CD4-positive, CD25-positive, alpha-beta regulatory T cell (primary cell): ENCODE measurements at regions not wholly inside any gene's neighbourhood (a gene's known extent, or its start where the extent isn't known, plus 50 kb on each side); places are given as distances from the start of the nearest gene placed in this dataset.

ENCODE experiments used
- ATAC-seq, 2 donors: fragments of 150-1000 bp; cut with Tn5 transposase; one replicate each; pipeline ENCODE4 v1.10.0; 2021; ENCODE audit warnings: low read depth in 2 of 2, moderate number of reproducible peaks in 2 of 2, moderate library complexity in 1 of 2
- DNase-seq, 3 donors: peaks; one replicate each; pipeline versions ENCODE4 v3.0.0 to v3.0.0-alpha.2; 2012 to 2022; ENCODE audit warnings: mixed read lengths in 1 of 3
- H3K27ac ChIP-seq: one replicate; pipeline ENCODE4 v1.7.0; 2013; ENCODE audit warnings: mild to moderate bottlenecking, low read length; ENCODE audit not compliant: insufficient read depth, poor library complexity, severe bottlenecking
- H3K27me3 ChIP-seq: one replicate; pipeline ENCODE4 v1.7.0; 2013; ENCODE audit warnings: low read length; ENCODE audit not compliant: control insufficient read depth, insufficient read depth
- H3K36me3 ChIP-seq: one replicate; pipeline ENCODE4 v1.7.0; 2013; ENCODE audit warnings: mild to moderate bottlenecking, low read length, moderate library complexity; ENCODE audit not compliant: control insufficient read depth, insufficient read depth
- H3K4me1 ChIP-seq: 2 replicates; pipeline ENCODE4 v1.7.0; 2013; ENCODE audit warnings: mild to moderate bottlenecking, low read length; ENCODE audit not compliant: insufficient read depth, control insufficient read depth, poor library complexity, severe bottlenecking
- H3K4me3 ChIP-seq: one replicate; pipeline ENCODE4 v1.7.0; 2013; ENCODE audit warnings: low read depth, mild to moderate bottlenecking, low read length, moderate library complexity
- H3K9me3 ChIP-seq, 2 experiments: 1 replicate in 1 of 2; 2 replicates in 1 of 2; pipeline ENCODE4 v1.7.0; 2013; ENCODE audit warnings: low read length in 2 of 2, mild to moderate bottlenecking in 1 of 2, moderate library complexity in 1 of 2; ENCODE audit not compliant: control insufficient read depth in 2 of 2
- H3K27ac Mint-ChIP-seq, 3 donors: one replicate each; pipeline ENCODE4 v1.8.0; 2020 to 2022; ENCODE audit warnings: mild to moderate bottlenecking in 3 of 3, mixed read lengths in 3 of 3, moderate library complexity in 2 of 3
- H3K27me3 Mint-ChIP-seq: one replicate; pipeline ENCODE4 v1.8.0; 2022; ENCODE audit warnings: mild to moderate bottlenecking, mixed read lengths
- H3K36me3 Mint-ChIP-seq: one replicate; pipeline ENCODE4 v1.8.0; 2020; ENCODE audit warnings: mixed read lengths
- H3K4me1 Mint-ChIP-seq, 4 donors: one replicate each; pipeline ENCODE4 v1.8.0; 2020 to 2022; ENCODE audit warnings: mixed read lengths in 4 of 4, mild to moderate bottlenecking in 1 of 4
- H3K4me3 Mint-ChIP-seq, 4 donors: one replicate each; pipeline ENCODE4 v1.8.0; 2020 to 2022; ENCODE audit warnings: mild to moderate bottlenecking in 4 of 4, mixed read lengths in 4 of 4, moderate library complexity in 3 of 4
- H3K9me3 Mint-ChIP-seq, 7 donors: one replicate each; pipeline ENCODE4 v1.8.0; 2020 to 2022; ENCODE audit warnings: mixed read lengths in 7 of 7, mild to moderate bottlenecking in 3 of 7, moderate library complexity in 2 of 7

DNA sequence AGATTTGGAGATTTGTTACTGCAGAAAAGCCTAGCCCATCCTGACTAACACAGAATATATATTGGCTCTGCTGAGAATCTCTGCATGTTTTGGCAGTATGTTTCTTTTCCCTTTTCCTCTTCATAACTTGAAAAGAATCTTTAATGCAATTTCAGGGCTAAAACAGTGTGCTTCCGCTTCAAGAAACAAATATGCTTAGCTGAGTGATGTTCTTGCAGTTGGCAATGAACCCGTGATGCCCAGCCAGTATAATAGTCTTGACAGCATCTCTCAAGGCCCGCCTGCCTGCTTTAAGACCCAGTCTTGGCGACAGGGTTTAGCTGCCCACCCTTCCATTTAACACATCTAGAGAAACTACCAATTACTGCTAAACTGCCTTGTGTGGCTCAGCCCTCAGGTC, 184.5 kb downstream of the INO80D start:
- no peak for DNase-seq
- no peak for ATAC-seq
- no peaks in the 10 kb centered on the region for H3K36me3 Mint-ChIP-seq
- no peak overlapping the region for H3K4me3 Mint-ChIP-seq
- Histone ChIP-seq H3K27ac (no peak overlapping the region), H3K27me3 (no peaks in the 10 kb centered on the region), H3K4me3 (no peak overlapping the region), H3K9me3 (peaks cover 5 to 6% of the 10 kb centered on the region in 2 experiments), H3K4me1 (no peaks in the 10 kb centered on the region), H3K36me3 (no peaks in the 10 kb centered on the region)
- H3K9me3 Mint-ChIP-seq = peaks cover 0 to 10% (median 1%) of the 10 kb centered on the region in 7 donors
- H3K27ac Mint-ChIP-seq = no peak overlapping the region
- H3K4me1 Mint-ChIP-seq = no peaks in the 10 kb centered on the region
- no peaks in the 10 kb centered on the region for H3K27me3 Mint-ChIP-seq

DNA sequence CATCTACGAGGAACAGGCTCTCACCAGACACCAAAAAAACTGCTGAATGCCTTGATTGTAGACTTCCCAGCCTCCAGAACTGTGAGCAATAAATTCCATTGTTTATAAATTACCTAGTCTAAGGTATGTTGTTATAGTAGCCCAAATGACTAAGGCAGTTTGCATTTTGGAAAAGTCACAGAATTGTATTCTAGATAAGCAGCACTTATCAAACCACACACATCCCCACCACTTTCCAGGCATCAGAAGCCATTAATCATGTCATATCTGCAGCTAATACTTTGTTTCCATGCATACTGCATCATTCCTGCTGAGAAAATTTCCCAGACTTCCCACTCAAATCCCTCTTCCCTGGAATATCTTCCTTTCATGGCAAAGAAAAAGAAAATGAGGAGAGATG, 187.2 kb downstream of the INO80D start:
- Mint-ChIP-seq H3K27ac (no peak overlapping the region), H3K36me3 (no peaks in the 10 kb centered on the region)
- ATAC-seq = no peak

DNA sequence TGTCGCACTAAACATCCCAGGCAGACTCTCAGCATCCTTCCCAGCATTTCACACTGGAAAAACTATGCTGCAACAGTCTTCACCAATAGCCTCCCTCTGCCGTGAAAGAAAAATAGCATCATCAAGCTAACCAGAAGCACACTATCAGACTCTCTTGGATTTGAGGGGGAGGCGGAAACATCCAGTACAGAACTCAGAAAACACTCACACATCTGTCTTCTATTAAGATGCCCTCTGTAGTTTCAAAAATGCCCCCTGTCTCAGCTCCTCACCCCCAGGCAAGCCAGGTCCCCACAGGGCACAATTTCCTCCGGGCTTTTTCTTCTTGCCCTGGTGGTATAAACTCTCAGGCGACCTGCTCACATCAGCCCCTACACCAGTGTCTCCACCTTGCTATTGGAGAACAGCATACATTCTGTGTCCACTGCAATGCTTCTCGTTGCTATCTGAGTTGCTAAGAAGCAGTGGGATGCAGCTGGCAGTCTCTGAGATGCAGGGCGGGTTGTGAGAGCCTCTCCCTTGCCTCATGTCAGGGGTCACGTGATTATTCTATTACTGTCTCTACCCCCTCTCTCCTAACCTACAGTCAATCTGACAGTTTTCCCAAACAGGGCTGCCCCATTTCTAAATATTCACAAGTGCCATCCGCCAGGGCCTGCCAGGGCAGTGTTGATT, 189.9 kb downstream of the INO80D start:
- H3K9me3 Mint-ChIP-seq = peaks cover 0 to 9% (median 0%) of the 10 kb centered on the region in 7 donors
- no peaks in the 10 kb centered on the region for H3K36me3 Mint-ChIP-seq
- Histone ChIP-seq H3K27me3 (no peaks in the 10 kb centered on the region), H3K4me3 (no peak overlapping the region), H3K27ac (no peak overlapping the region), H3K9me3 (peaks cover 5 to 6% of the 10 kb centered on the region in 2 experiments), H3K36me3 (no peaks in the 10 kb centered on the region), H3K4me1 (no peaks in the 10 kb centered on the region)
- DNase-seq (no peak), ATAC-seq (no peak)
- no peaks in the 10 kb centered on the region for H3K4me1 Mint-ChIP-seq
- no peak overlapping the region for H3K4me3 Mint-ChIP-seq
- peaks cover 5% of the 10 kb centered on the region for H3K27me3 Mint-ChIP-seq
- no peak overlapping the region for H3K27ac Mint-ChIP-seq

More for the DNA sequence above, 187.2 kb downstream of the INO80D start:
- H3K4me1 Mint-ChIP-seq = no peaks in the 10 kb centered on the region
- no peak overlapping the region for H3K4me3 ChIP-seq
- H3K4me1 ChIP-seq = no peaks in the 10 kb centered on the region
- H3K27ac ChIP-seq = no peak overlapping the region
- H3K9me3 ChIP-seq = peaks cover 5 to 6% of the 10 kb centered on the region in 2 experiments
- H3K4me3 Mint-ChIP-seq = no peak overlapping the region
- no peaks in the 10 kb centered on the region for H3K27me3 ChIP-seq
- DNase-seq = no peak
- peaks cover 0 to 10% (median 0%) of the 10 kb centered on the region in 7 donors for H3K9me3 Mint-ChIP-seq
- H3K27me3 Mint-ChIP-seq = peaks cover under 1% of the 10 kb centered on the region
- no peaks in the 10 kb centered on the region for H3K36me3 ChIP-seq

DNA sequence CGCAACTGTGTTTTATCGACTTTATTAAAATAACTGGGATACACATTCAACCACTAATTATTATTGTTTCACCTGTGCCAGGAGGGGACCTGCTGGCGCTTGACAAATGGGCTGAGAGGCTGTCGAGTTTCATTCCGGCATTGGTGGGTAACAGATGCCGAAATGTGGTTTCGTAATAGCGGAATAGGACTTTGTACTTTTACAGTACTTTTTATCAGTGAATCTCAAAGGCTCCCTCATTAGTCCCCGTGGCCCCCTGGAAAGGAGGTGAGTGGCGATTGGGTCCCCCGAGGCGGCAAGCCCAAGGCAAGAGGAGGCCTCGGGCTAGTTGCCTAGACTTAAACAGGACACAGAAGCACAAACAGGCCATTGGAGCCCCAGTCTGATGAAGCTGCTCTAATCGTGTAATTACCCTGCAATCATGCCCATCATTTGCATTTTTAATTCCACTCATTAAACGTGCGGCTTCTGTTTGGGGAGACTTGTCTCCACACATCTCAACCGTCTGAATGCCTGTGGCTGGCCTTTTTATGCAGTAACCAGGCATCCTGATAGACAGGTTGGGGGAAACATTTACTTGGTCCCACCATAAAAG, 193.2 kb downstream of the INO80D start:
- H3K9me3 Mint-ChIP-seq = peaks cover 0 to 2% (median 0%) of the 10 kb centered on the region in 7 donors
- DNase-seq (no peak), ATAC-seq (no peak)
- no peak overlapping the region for H3K4me3 Mint-ChIP-seq
- Histone ChIP-seq H3K36me3 (no peaks in the 10 kb centered on the region), H3K9me3 (no peaks in the 10 kb centered on the region), H3K4me1 (no peaks in the 10 kb centered on the region), H3K27ac (no peak overlapping the region), H3K4me3 (no peak overlapping the region), H3K27me3 (no peaks in the 10 kb centered on the region)
- no peak overlapping the region for H3K27ac Mint-ChIP-seq
- H3K36me3 Mint-ChIP-seq = no peaks in the 10 kb centered on the region
- H3K27me3 Mint-ChIP-seq = peaks cover 5% of the 10 kb centered on the region
- H3K4me1 Mint-ChIP-seq = no peaks in the 10 kb centered on the region

DNA sequence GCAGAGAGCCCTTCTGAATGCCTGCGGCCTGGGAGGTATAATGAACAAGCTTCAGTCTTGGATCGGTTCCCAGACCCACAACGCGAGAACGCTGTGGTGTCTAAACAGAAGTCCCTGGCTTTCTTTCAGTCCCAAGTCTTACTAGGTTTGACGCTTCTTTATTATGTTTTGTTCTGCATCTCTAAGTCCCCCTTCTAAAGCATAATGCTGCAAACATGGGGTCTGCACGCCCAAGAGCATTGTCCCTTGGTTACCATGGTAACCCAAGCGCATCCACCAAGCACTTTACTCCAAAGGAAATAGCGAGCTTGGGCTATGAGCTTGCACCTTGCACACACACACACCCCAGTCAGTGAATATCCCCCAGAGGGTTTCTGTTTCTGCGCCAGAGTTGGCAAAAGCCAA, 193.7 kb downstream of the INO80D start:
- no peak for DNase-seq
- peaks cover 0 to 2% (median 0%) of the 10 kb centered on the region in 7 donors for H3K9me3 Mint-ChIP-seq
- H3K27me3 ChIP-seq = no peaks in the 10 kb centered on the region
- ATAC-seq = no peak
- H3K36me3 ChIP-seq = no peaks in the 10 kb centered on the region
- H3K9me3 ChIP-seq = no peaks in the 10 kb centered on the region
- H3K27ac Mint-ChIP-seq = no peak overlapping the region
- H3K27ac ChIP-seq = no peak overlapping the region
- no peaks in the 10 kb centered on the region for H3K4me1 ChIP-seq
- no peaks in the 10 kb centered on the region for H3K4me1 Mint-ChIP-seq
- H3K4me3 ChIP-seq = no peak overlapping the region
- H3K36me3 Mint-ChIP-seq = no peaks in the 10 kb centered on the region
- no peak overlapping the region for H3K4me3 Mint-ChIP-seq
- peaks cover 5% of the 10 kb centered on the region for H3K27me3 Mint-ChIP-seq

DNA sequence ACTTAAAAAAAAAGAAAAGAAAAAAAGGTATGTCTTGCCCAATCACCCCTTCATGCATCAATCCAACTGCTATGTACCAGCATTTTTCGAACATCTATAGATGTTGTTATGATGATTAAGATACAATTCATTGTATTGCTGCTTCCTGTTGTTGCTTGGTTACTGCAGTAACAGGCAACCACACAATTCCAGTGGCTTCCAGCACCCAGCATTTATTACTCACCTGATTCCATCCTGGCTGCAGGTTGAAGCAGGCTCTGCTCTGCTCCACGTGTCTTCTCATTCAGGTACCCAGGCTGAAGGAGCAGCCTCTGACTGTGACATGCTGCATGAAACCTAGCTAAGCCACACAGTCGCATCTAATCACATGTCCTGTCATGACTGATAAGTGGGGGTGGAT, 196.9 kb downstream of the INO80D start:
- peak overlapping the region in 1 of 4 donors; percentile 7 for H3K4me3 Mint-ChIP-seq
- H3K27me3 ChIP-seq = no peaks in the 10 kb centered on the region
- H3K4me1 ChIP-seq = no peaks in the 10 kb centered on the region
- ATAC-seq = no peak
- DNase-seq = no peak
- no peak overlapping the region for H3K27ac ChIP-seq
- H3K27me3 Mint-ChIP-seq = peaks cover 5% of the 10 kb centered on the region
- H3K27ac Mint-ChIP-seq = no peak overlapping the region
- no peaks in the 10 kb centered on the region for H3K36me3 Mint-ChIP-seq
- H3K36me3 ChIP-seq = no peaks in the 10 kb centered on the region
- H3K9me3 ChIP-seq = no peaks in the 10 kb centered on the region
- H3K9me3 Mint-ChIP-seq = peaks cover 0 to 2% (median 0%) of the 10 kb centered on the region in 7 donors
- no peak overlapping the region for H3K4me3 ChIP-seq
- peaks cover 0 to 2% (median 0%) of the 10 kb centered on the region in 4 donors for H3K4me1 Mint-ChIP-seq

DNA sequence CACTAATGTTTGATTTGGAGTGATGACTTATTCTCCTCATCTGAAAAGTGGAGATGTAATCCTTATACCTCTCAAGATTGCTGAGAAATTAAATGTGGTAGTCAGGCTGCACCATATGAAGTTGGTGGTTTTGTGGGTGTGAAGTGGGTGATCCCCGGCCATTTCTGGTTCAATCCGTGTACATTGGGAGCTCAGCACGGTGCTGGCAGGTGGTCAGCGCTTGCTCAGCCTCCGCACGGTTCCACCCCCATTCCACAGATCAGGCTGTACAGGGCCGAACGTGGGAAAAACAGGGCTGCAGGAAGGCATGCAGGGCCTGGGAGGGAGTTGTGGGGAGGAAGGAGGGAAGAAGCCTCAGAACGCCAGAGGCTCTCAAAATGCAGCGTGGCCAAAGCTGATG, 198.3 kb downstream of the INO80D start:
- H3K4me3 ChIP-seq = no peak overlapping the region
- DNase-seq (no peak), ATAC-seq (no peak)
- Mint-ChIP-seq H3K27me3 (peaks cover 5% of the 10 kb centered on the region), H3K27ac (no peak overlapping the region), H3K36me3 (no peaks in the 10 kb centered on the region), H3K9me3 (peaks cover 0 to 2% (median 0%) of the 10 kb centered on the region in 7 donors), H3K4me1 (peaks cover 0 to 2% (median 0%) of the 10 kb centered on the region in 4 donors), H3K4me3 (no peak overlapping the region)
- H3K27me3 ChIP-seq = no peaks in the 10 kb centered on the region
- H3K9me3 ChIP-seq = no peaks in the 10 kb centered on the region
- no peaks in the 10 kb centered on the region for H3K4me1 ChIP-seq
- H3K36me3 ChIP-seq = no peaks in the 10 kb centered on the region
- H3K27ac ChIP-seq = no peak overlapping the region
